ENCODE measurements at regions not wholly inside any gene's neighbourhood (a gene's known extent, or its start where the extent isn't known, plus 50 kb on each side); places are given as distances from the start of the nearest gene placed in this dataset.
"Not testable (repeated sequence)": the region's sequence is repeated elsewhere in the genome, so short reads cannot be mapped to it uniquely, and the experiment has no call there.

DNA sequence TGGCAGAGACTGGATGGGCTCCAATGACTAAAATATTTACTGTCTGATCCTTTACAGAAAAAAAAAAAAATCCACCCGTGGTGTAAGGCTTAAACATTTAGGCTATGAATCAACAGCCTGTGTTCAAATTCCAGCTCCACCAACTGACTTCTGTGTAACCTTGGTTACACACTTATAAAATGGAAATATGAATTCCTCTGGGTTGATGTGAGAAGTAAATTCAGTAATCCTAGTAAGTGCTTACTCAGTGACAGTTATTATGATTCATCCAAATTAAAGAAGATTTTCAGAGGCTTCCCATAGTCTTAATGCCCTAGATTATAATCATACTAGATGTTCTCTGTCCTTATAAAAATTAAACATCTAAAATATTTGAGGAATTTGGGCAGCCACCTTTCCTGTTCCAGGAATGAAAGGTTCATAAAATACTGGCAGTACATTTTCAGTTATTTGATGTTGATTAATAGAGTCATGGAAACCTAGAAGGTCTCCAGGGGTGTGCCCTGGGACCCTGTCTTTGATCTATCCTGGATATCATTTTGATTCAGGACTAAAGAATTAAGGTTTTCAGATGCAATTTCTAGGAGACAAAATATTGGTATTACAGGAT lies 180.3 kb upstream of the ZNF217 start:
- Mint-ChIP-seq H3K4me1 (ENCODE audit: unreplicated experiment) (no peaks in the 10 kb centered on the region), H3K36me3 (ENCODE audit: low read depth, unreplicated experiment) (no peaks in the 10 kb centered on the region), H3K4me3 (ENCODE audit: unreplicated experiment) (no peak overlapping the region), H3K27me3 (ENCODE audit: unreplicated experiment) (peaks cover 3% of the 10 kb centered on the region), H3K27ac (ENCODE audit: unreplicated experiment) (no peak overlapping the region), H3K9me3 (ENCODE audit: unreplicated experiment) (no peaks in the 10 kb centered on the region)
- TF ChIP-seq, protein P1, sequence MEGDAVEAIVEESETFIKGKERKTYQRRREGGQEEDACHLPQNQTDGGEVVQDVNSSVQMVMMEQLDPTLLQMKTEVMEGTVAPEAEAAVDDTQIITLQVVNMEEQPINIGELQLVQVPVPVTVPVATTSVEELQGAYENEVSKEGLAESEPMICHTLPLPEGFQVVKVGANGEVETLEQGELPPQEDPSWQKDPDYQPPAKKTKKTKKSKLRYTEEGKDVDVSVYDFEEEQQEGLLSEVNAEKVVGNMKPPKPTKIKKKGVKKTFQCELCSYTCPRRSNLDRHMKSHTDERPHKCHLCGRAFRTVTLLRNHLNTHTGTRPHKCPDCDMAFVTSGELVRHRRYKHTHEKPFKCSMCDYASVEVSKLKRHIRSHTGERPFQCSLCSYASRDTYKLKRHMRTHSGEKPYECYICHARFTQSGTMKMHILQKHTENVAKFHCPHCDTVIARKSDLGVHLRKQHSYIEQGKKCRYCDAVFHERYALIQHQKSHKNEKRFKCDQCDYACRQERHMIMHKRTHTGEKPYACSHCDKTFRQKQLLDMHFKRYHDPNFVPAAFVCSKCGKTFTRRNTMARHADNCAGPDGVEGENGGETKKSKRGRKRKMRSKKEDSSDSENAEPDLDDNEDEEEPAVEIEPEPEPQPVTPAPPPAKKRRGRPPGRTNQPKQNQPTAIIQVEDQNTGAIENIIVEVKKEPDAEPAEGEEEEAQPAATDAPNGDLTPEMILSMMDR (IDR thresholded peaks at IDR 0.05; ENCODE audit: unreplicated experiment): no peak
- no peak for DNase-seq (ENCODE audit: low spot score)

DNA sequence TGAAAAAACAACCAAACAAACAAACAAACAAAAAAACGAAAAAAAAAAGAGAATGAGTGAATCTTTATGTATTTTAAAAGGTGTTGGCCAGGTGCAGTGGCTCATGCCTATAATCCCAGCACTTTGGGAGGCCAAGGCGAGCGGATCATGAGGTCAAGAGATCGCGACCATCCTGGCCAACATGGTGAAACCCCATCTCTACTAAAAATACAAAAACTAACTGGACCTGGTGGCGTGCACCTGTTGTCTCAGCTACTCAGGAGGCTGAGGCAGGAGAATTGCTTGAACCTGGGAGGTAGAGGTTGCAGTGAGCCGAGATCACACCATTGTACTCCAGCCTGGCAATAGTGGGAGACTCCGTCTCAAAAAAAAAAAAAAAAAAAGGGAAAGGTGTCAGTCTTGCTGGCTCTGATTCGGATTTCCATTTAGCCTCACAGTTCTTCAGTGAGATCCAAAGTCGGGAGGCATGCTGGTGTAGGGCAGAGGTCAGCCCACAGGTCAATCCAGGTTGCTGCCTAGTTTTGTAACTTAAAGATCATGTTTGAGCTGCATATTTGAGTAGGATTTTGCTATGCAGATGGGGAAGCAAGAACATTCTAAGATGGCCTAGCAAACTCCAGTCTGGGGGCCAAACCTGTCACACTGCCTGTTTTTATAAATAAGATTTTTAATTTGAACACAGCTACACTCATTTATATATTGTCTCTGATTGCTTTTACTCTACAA lies 179.6 kb upstream of the ZNF217 start:
- not testable (repeated sequence) for H3K27me3 Mint-ChIP-seq (ENCODE audit: unreplicated experiment); DNase-seq (ENCODE audit: low spot score); H3K4me3 Mint-ChIP-seq (ENCODE audit: unreplicated experiment); H3K27ac Mint-ChIP-seq (ENCODE audit: unreplicated experiment); H3K4me1 Mint-ChIP-seq (ENCODE audit: unreplicated experiment); H3K36me3 Mint-ChIP-seq (ENCODE audit: low read depth, unreplicated experiment); H3K9me3 Mint-ChIP-seq (ENCODE audit: unreplicated experiment)

DNA sequence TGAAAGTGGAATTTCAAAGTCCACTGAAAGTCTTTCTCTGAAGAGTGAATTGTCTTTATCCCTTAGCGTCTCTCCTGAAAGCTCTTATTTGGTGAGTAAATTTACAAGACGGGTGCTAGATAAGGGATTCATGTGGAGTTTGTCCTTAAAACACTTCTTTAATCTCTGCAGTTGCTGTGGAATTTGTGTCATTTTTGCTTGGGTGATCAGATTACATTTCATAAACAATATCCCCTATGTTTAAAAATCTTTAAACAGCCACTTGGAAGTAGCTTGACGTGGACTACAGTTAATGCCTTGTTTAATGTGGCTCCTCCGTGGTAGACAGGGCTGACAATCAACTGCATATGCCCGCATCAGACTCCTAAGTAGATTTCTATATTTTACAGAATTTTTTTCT lies 175.4 kb upstream of the ZNF217 start:
- no peak for DNase-seq (ENCODE audit: low spot score)
- TF ChIP-seq, protein P1 (IDR thresholded peaks at IDR 0.05; ENCODE audit: unreplicated experiment): no peak
- no peak overlapping the region for H3K4me3 Mint-ChIP-seq (ENCODE audit: unreplicated experiment)
- no peaks in the 10 kb centered on the region for H3K36me3 Mint-ChIP-seq (ENCODE audit: low read depth, unreplicated experiment)
- no peak overlapping the region for H3K27ac Mint-ChIP-seq (ENCODE audit: unreplicated experiment)
- H3K27me3 Mint-ChIP-seq (ENCODE audit: unreplicated experiment): peaks cover 5% of the 10 kb centered on the region
- peaks cover 2% of the 10 kb centered on the region for H3K4me1 Mint-ChIP-seq (ENCODE audit: unreplicated experiment)
- H3K9me3 Mint-ChIP-seq (ENCODE audit: unreplicated experiment): no peaks in the 10 kb centered on the region

DNA sequence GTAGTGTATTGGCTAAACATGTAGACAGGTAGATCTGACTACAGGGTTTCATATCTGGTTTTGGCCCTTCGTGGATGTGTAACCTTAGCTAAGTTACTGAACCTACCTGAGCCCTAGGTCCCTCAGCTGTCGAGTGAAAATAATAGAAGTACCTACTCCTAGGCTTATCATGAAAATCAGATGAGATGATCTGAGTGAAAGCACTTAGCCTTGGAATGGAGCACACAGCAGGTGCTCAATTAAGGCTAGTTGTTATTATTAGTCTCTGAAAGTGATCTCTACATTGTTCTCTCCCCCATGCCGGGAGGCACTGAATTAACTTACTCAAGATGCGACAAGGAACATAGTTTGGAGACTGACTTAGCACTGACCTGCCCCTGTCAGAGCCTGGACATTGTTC lies 174.7 kb upstream of the ZNF217 start:
- peaks cover 5% of the 10 kb centered on the region for H3K27me3 Mint-ChIP-seq (ENCODE audit: unreplicated experiment)
- H3K36me3 Mint-ChIP-seq (ENCODE audit: low read depth, unreplicated experiment): no peaks in the 10 kb centered on the region
- DNase-seq (ENCODE audit: low spot score): no peak
- H3K4me3 Mint-ChIP-seq (ENCODE audit: unreplicated experiment): no peak overlapping the region
- H3K27ac Mint-ChIP-seq (ENCODE audit: unreplicated experiment): no peak overlapping the region
- TF ChIP-seq, protein P1 (IDR thresholded peaks at IDR 0.05; ENCODE audit: unreplicated experiment): no peak
- H3K4me1 Mint-ChIP-seq (ENCODE audit: unreplicated experiment): peaks cover 5% of the 10 kb centered on the region
- no peaks in the 10 kb centered on the region for H3K9me3 Mint-ChIP-seq (ENCODE audit: unreplicated experiment)

DNA sequence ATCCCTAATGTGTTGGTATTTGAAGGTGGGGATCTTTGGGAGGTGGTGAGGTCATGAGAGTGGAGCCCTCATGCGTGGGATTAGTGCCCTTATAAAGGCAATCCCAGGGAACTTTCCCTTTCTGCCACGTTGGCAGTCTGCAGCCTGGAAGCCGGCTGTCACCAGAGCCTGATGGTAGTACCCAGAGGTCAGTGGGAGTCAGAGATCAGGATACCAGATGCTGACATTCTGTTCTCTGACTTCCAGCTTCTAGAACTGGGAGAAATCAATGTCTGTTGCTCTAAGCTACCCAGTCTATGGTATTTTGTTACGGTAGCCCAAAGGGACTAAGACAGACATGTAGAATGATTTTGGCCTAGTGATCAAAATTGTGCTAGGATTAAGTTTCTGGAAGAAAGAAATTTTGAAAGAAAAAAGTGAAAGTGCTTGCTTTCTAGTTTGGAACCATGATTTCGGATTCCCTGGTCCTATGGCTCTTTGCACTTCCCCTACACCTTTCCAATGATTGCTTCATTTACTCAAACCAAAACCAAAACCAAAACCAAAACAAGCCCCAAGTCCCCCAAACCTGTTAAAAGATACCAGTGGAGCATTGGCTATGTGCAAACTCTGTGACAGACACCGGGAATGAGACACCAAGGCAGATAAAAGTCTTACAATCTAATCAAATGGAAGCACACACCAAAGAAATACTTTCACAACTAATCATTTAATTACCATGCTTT lies 173.7 kb upstream of the ZNF217 start:
- H3K9me3 Mint-ChIP-seq (ENCODE audit: unreplicated experiment): no peaks in the 10 kb centered on the region
- no peak for DNase-seq (ENCODE audit: low spot score)
- peaks cover 4% of the 10 kb centered on the region for H3K27me3 Mint-ChIP-seq (ENCODE audit: unreplicated experiment)
- no peak overlapping the region for H3K4me3 Mint-ChIP-seq (ENCODE audit: unreplicated experiment)
- peaks cover 5% of the 10 kb centered on the region for H3K4me1 Mint-ChIP-seq (ENCODE audit: unreplicated experiment)
- H3K27ac Mint-ChIP-seq (ENCODE audit: unreplicated experiment): no peak overlapping the region
- TF ChIP-seq, protein P1 (IDR thresholded peaks at IDR 0.05; ENCODE audit: unreplicated experiment): no peak
- H3K36me3 Mint-ChIP-seq (ENCODE audit: low read depth, unreplicated experiment): no peaks in the 10 kb centered on the region
